ENCODE measurements at regions not wholly inside any gene's neighbourhood (a gene's known extent, or its start where the extent isn't known, plus 50 kb on each side); places are given as distances from the start of the nearest gene placed in this dataset.
"Not testable (repeated sequence)": the region's sequence is repeated elsewhere in the genome, so short reads cannot be mapped to it uniquely, and the experiment has no call there.

- Histone ChIP-seq H3K79me2 (ENCODE audit: control insufficient read depth, insufficient read depth, low read length) (no peaks in the 10 kb centered on the region), H3K4me2 (ENCODE audit: insufficient read depth, low read length) (no peak overlapping the region), H3K9me1 (replicated peaks; ENCODE audit: control insufficient read depth, extremely low read depth, insufficient read depth, low read length) (no peaks in the 10 kb centered on the region), H3K27me3 (ENCODE audit: control insufficient read depth in 2 of 2, insufficient read depth in 2 of 2, low read length in 2 of 2) (no peaks in the 10 kb centered on the region), H3K9me3 (replicated peaks; ENCODE audit: control insufficient read depth, insufficient read depth, low read length) (no peaks in the 10 kb centered on the region), H3K4me1 (ENCODE audit: control insufficient read depth, extremely low read depth, insufficient read depth, low read length) (no peaks in the 10 kb centered on the region), H3K4me3 (replicated peaks in 1 of 3; ENCODE audit: insufficient read depth in 1 of 3, low read depth in 1 of 3, low read length in 3 of 3) (no peak overlapping the region), H4K20me1 (replicated peaks; ENCODE audit: control insufficient read depth, extremely low read depth, insufficient read depth, low read length) (no peaks in the 10 kb centered on the region), H2AFZ (ENCODE audit: low read depth, low read length) (no peak overlapping the region), H3K9ac (replicated peaks; ENCODE audit: extremely low read depth, insufficient read depth, low read length) (no peak overlapping the region), H3K27ac (ENCODE audit: insufficient read depth, low read depth, low read length) (no peak overlapping the region), H3K36me3 (ENCODE audit: control insufficient read depth in 2 of 2, extremely low read depth in 1 of 2, insufficient read depth in 2 of 2, low read length in 2 of 2) (no peaks in the 10 kb centered on the region)
- FAIRE-seq: no peak
- dilution Hi-C loops (cut with MboI; ENCODE audit: extremely low pct_ligation_motif_present, low sequenced_read_pairs): no loop called here
- intact Hi-C loops (cut with micrococcal nuclease): no loop called here
- DNase-seq (ENCODE audit: low read depth, low spot score): no peak
- ChIA-PET CTCF (interaction anchor here (1.1 kb wide), 1 partner anchor 398 kb away, joined by 3 read pairs; no protein-coding TSS in a partner anchor), POLR2A (no interaction called here)
- BruUV-seq (replicated peaks): no TSS peak
- TF ChIP-seq EZH2 (IDR thresholded peaks at IDR 0.05; ENCODE audit: borderline replicate concordance, low read depth, low read length, severe bottlenecking) (no peak), POLR2A (IDR thresholded peaks at IDR 0.05; ENCODE audit: low read depth, low read length) (no peak), FOS (IDR thresholded peaks at IDR 0.05; ENCODE audit: borderline replicate concordance, insufficient read depth, low read length) (no peak), JUN (IDR thresholded peaks at IDR 0.05; ENCODE audit: borderline replicate concordance, insufficient read depth, insufficient read length, low read depth) (no peak), MAX (IDR thresholded peaks at IDR 0.05; ENCODE audit: insufficient read depth, insufficient read length) (no peak), POLR2AphosphoS5 (IDR thresholded peaks at IDR 0.05; ENCODE audit: insufficient read depth, low read depth, low read length) (no peak), MYC (IDR thresholded peaks at IDR 0.05; ENCODE audit: low read depth, low read length) (no peak), GATA2 (IDR thresholded peaks at IDR 0.05; ENCODE audit: insufficient read depth, insufficient read length, low read depth, low read length) (no peak), CTCF (IDR thresholded peaks at IDR 0.05; ENCODE audit: extremely low read depth in 1 of 2, insufficient read depth in 1 of 2, low read depth in 1 of 2, low read length in 2 of 2) (no peak)
These were observed 175.1 kb upstream of the PDE10A start for GRCh38 chr6:165837948-165838745.

- H3K4me2 ChIP-seq (ENCODE audit: insufficient read depth, low read length); H3K9me3 ChIP-seq (replicated peaks; ENCODE audit: control insufficient read depth, insufficient read depth, low read length); BruUV-seq (replicated peaks); H3K9me1 ChIP-seq (replicated peaks; ENCODE audit: control insufficient read depth, extremely low read depth, insufficient read depth, low read length); H4K20me1 ChIP-seq (replicated peaks; ENCODE audit: control insufficient read depth, extremely low read depth, insufficient read depth, low read length); H2AFZ ChIP-seq (ENCODE audit: low read depth, low read length); DNase-seq (ENCODE audit: low read depth, low spot score); H3K36me3 ChIP-seq (ENCODE audit: control insufficient read depth in 2 of 2, extremely low read depth in 1 of 2, insufficient read depth in 2 of 2, low read length in 2 of 2); H3K79me2 ChIP-seq (ENCODE audit: control insufficient read depth, insufficient read depth, low read length); intact Hi-C loops (cut with micrococcal nuclease); H3K9ac ChIP-seq (replicated peaks; ENCODE audit: extremely low read depth, insufficient read depth, low read length); dilution Hi-C loops (cut with MboI; ENCODE audit: extremely low pct_ligation_motif_present, low sequenced_read_pairs); H3K27ac ChIP-seq (ENCODE audit: insufficient read depth, low read depth, low read length); POLR2A ChIA-PET; FAIRE-seq; H3K27me3 ChIP-seq (ENCODE audit: control insufficient read depth in 2 of 2, insufficient read depth in 2 of 2, low read length in 2 of 2); H3K4me1 ChIP-seq (ENCODE audit: control insufficient read depth, extremely low read depth, insufficient read depth, low read length); CTCF ChIA-PET; H3K4me3 ChIP-seq (replicated peaks in 1 of 3; ENCODE audit: insufficient read depth in 1 of 3, low read depth in 1 of 3, low read length in 3 of 3): not testable (repeated sequence)
These were observed 173.6 kb upstream of the PDE10A start for GRCh38 chr6:165836648-165837047.

Measured in endothelial cell of umbilical vein (primary cell).